Naive thymus-derived CD8-positive, alpha-beta T cell (primary cell): ENCODE measurements at regions not wholly inside any gene's neighbourhood (a gene's known extent, or its start where the extent isn't known, plus 50 kb on each side); places are given as distances from the start of the nearest gene placed in this dataset.
A peak's percentile ranks its signal among the peaks of the same experiment; 100 is the strongest.

Experiments used
- ATAC-seq, 2 donors: fragments of 150-1000 bp; cut with Tn5 transposase in 1 of 2; sonication (Bioruptor Pico), chemical (Tn5 transposase) in 1 of 2; 1 replicate in 1 of 2; 2 replicates in 1 of 2; pipeline ENCODE4 v1.10.0; 2021; ENCODE audit warnings: mild to moderate bottlenecking in 2 of 2, moderate library complexity in 2 of 2
- POLR2A ChIA-PET: fragments of 350-600 bp; sonication (Branson Sonifier 250); formaldehyde crosslinking; loops from one replicate; lab custom pipeline; 2021; ENCODE audit warnings: antibody characterized with exemption; lab: Charles Lee
- DNase-seq, 10 donors: peaks; one replicate each; pipeline versions ENCODE4 v3.0.0 to v3.0.0-alpha.2; 2020 to 2022
- H3K27ac Mint-ChIP-seq, 10 donors: one replicate each; pipeline ENCODE4 v1.8.0; 2020 to 2022; ENCODE audit warnings: mild to moderate bottlenecking in 10 of 10, mixed read lengths in 10 of 10, moderate library complexity in 4 of 10, inconsistent platforms in 1 of 10
- H3K27me3 Mint-ChIP-seq, 5 donors: one replicate each; pipeline ENCODE4 v1.8.0; 2021 to 2022; ENCODE audit warnings: mixed read lengths in 5 of 5
- H3K36me3 Mint-ChIP-seq, 3 donors: one replicate each; pipeline ENCODE4 v1.8.0; 2020 to 2022; ENCODE audit warnings: mixed read lengths in 3 of 3, mild to moderate bottlenecking in 2 of 3, inconsistent platforms in 1 of 3
- H3K4me1 Mint-ChIP-seq, 4 donors: one replicate each; pipeline ENCODE4 v1.8.0; 2021 to 2022; ENCODE audit warnings: mixed read lengths in 4 of 4
- H3K4me3 Mint-ChIP-seq, 10 donors: one replicate each; pipeline ENCODE4 v1.8.0; 2020 to 2022; ENCODE audit warnings: mild to moderate bottlenecking in 10 of 10, mixed read lengths in 10 of 10, moderate library complexity in 6 of 10, inconsistent platforms in 1 of 10
- H3K9me3 Mint-ChIP-seq, 9 donors: one replicate each; pipeline ENCODE4 v1.8.0; 2020 to 2022; ENCODE audit warnings: mixed read lengths in 9 of 9, mild to moderate bottlenecking in 3 of 9, inconsistent platforms in 1 of 9, moderate library complexity in 1 of 9

- Mint-ChIP-seq H3K27me3 (no peaks in the 10 kb centered on the region), H3K9me3 (no peaks in the 10 kb centered on the region), H3K4me1 (peaks cover 28 to 60% (median 46%) of the 10 kb centered on the region in 4 donors), H3K4me3 (no peak overlapping the region), H3K27ac (peak overlapping the region in 3 of 10 donors; percentile 60 to 72 (median 71)), H3K36me3 (peaks cover 0 to 14% (median 7%) of the 10 kb centered on the region in 3 donors)
- ATAC-seq = no peak
- POLR2A ChIA-PET = interaction anchor here (0.6 kb wide), 1 partner anchor 139 kb away, joined by 3 read pairs; no protein-coding TSS in a partner anchor
- DNase-seq = no peak
These were observed 55.0 kb upstream of the ARHGEF3 start for GRCh38 chr3:56856752-56857151.

- Mint-ChIP-seq H3K27me3 (no peaks in the 10 kb centered on the region), H3K9me3 (no peaks in the 10 kb centered on the region), H3K36me3 (peaks cover 0 to 14% (median 7%) of the 10 kb centered on the region in 3 donors), H3K4me3 (no peak overlapping the region), H3K4me1 (peaks cover 24 to 52% (median 41%) of the 10 kb centered on the region in 4 donors), H3K27ac (peak overlapping the region in 5 of 10 donors; percentile 16 to 76 (median 72))
- no peak for ATAC-seq
- DNase-seq = peak in 4 of 10 donors; percentile 1 to 18 (median 10)
- POLR2A ChIA-PET = no interaction called here
These were observed 54.2 kb upstream of the ARHGEF3 start for GRCh38 chr3:56855856-56856512.

GRCh38 chr3:56854856-56855611 lies 53.3 kb upstream of the ARHGEF3 start:
- H3K27ac Mint-ChIP-seq = peak overlapping the region in 3 of 10 donors; percentile 51 to 89 (median 72)
- no peak for ATAC-seq

GRCh38 chr3:56851966-56852884 lies 50.5 kb upstream of the ARHGEF3 start:
- no peak for ATAC-seq
- POLR2A ChIA-PET = no interaction called here
- DNase-seq = no peak
- Mint-ChIP-seq H3K4me1 (peaks cover 16 to 40% (median 30%) of the 10 kb centered on the region in 4 donors), H3K9me3 (no peaks in the 10 kb centered on the region), H3K36me3 (peaks cover 0 to 14% (median 5%) of the 10 kb centered on the region in 3 donors), H3K27me3 (no peaks in the 10 kb centered on the region), H3K4me3 (no peak overlapping the region), H3K27ac (peak overlapping the region in 1 of 10 donors; percentile 7)

More at GRCh38 chr3:56854856-56855611, 53.3 kb upstream of the ARHGEF3 start:
- POLR2A ChIA-PET = interaction anchor here (0.7 kb wide), 1 partner anchor 21 kb away, joined by 4 read pairs; no protein-coding TSS in a partner anchor
- no peak for DNase-seq
- Mint-ChIP-seq H3K9me3 (no peaks in the 10 kb centered on the region), H3K4me3 (peak overlapping the region in 1 of 10 donors; percentile 4), H3K36me3 (peaks cover 0 to 14% (median 7%) of the 10 kb centered on the region in 3 donors), H3K27me3 (no peaks in the 10 kb centered on the region), H3K4me1 (peaks cover 19 to 44% (median 32%) of the 10 kb centered on the region in 4 donors)
